Tibial nerve (tissue), 4 donors: ENCODE measurements at regions not wholly inside any gene's neighbourhood (a gene's known extent, or its start where the extent isn't known, plus 50 kb on each side); places are given as distances from the start of the nearest gene placed in this dataset.
"Not testable (repeated sequence)": the region's sequence is repeated elsewhere in the genome, so short reads cannot be mapped to it uniquely, and the experiment has no call there.

Experiments used
- EP300 ChIP-seq, 2 donors: sonication (generic); formaldehyde crosslinking; IDR thresholded peaks; one replicate each; pipeline ENCODE4 v1.6.1; 2017; ENCODE audit warnings: antibody characterized with exemption in 2 of 2, mild to moderate bottlenecking in 1 of 2
- POLR2A ChIP-seq, 2 donors: fragments of 450-650 bp; IDR thresholded peaks; one replicate each; pipeline ENCODE4 v1.6.1; 2017; ENCODE audit warnings: antibody characterized with exemption in 2 of 2, mild to moderate bottlenecking in 2 of 2, moderate library complexity in 2 of 2
- TF ChIP-seq, protein P1 (sequence below), 5 experiments: fragments of 200-600 bp in 3 of 5; fragments of 450-650 bp in 2 of 5; sonication (generic) in 3 of 5; IDR thresholded peaks; one replicate each; pipeline ENCODE4 v1.5.1; 2016 to 2019; ENCODE audit warnings: antibody characterized with exemption in 5 of 5, mild to moderate bottlenecking in 3 of 5, moderate library complexity in 2 of 5

DNA sequence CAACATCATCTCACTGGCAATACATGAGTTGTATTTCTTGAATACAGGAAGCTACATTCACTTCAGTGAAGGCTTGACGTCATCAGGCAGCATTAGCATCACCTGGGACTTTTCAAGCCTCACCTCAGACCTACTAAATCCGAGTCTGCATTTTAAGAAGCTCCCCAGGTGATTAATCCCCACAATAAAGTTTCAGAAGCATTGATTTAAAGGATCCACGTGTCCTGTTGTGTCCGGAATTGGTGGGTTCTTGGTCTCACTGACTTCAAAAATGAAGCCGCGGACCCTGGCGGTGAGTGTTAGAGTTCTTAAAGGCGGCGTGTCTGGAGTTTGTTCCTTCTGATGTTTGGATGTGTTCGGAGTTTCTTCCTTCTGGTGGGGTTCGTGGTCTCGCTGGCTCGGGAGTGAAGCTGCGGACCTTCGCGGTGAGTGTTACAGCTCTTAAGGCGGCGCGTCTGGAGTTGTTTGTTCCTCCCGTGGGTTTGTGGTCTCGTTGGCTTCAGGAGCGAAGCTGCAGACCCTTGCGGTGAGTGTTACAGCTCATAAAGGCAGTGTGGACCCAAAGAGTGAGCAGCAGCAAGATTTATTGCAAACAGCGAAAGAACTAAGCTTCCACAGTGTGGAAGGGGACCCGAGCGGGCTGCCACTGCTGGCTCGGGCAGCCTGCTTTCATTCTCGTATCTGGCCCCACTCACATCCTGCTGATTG, 121.3 kb upstream of the ANKH start:
- TF ChIP-seq, protein P1, sequence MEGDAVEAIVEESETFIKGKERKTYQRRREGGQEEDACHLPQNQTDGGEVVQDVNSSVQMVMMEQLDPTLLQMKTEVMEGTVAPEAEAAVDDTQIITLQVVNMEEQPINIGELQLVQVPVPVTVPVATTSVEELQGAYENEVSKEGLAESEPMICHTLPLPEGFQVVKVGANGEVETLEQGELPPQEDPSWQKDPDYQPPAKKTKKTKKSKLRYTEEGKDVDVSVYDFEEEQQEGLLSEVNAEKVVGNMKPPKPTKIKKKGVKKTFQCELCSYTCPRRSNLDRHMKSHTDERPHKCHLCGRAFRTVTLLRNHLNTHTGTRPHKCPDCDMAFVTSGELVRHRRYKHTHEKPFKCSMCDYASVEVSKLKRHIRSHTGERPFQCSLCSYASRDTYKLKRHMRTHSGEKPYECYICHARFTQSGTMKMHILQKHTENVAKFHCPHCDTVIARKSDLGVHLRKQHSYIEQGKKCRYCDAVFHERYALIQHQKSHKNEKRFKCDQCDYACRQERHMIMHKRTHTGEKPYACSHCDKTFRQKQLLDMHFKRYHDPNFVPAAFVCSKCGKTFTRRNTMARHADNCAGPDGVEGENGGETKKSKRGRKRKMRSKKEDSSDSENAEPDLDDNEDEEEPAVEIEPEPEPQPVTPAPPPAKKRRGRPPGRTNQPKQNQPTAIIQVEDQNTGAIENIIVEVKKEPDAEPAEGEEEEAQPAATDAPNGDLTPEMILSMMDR (IDR thresholded peaks at IDR 0.05) = not testable (repeated sequence)
- TF ChIP-seq EP300, POLR2A (IDR thresholded peaks at IDR 0.05): not testable (repeated sequence)
